ENCODE measurements at regions not wholly inside any gene's neighbourhood (a gene's known extent, or its start where the extent isn't known, plus 50 kb on each side); places are given as distances from the start of the nearest gene placed in this dataset.

- no peak for DNase-seq (ENCODE audit: low read depth in 1 of 2, low spot score in 2 of 2)
- H3K27ac ChIP-seq = no peak overlapping the region
- no peaks in the 10 kb centered on the region for H3K27me3 ChIP-seq (replicated peaks)
Measured at GRCh38 chr5:67248703-67249589, 52.3 kb upstream of the CD180 start.

DNA sequence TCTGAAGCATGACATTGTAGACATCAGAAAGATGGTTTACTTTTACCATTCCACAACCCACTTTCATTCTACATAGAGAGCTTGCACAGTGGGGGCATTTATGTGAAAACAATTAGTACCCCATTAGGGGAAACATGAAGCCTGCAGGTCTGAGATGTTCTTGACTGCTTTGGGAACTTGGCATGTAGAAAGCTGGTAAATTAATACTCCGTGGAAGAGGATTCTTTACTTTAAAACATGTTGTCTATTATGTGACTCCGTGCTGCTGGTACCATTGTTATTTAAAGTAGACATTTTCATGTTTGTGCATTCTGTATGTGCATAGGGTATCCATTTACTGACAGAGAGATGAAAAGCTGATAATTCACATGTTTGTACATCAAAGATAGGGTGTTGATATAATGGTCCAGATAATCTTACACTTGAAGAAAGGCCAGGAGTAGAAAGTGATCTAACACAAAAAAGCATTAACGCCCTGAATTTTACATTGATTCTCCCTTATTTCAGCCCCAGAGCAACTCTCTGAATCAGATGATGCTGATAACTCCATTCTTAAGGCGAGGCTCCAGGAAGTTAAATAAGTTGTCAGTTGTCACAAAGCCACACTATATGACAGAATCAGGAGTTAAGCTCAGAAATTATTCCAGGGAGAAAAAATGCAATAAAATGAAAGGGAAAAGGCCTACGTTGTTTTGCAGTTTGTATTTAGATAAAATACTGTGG is 50.1 kb upstream of the CD180 start:
- H3K27me3 ChIP-seq (replicated peaks) = no peaks in the 10 kb centered on the region
- H3K27ac ChIP-seq = no peak overlapping the region
- H3K36me3 ChIP-seq = no peaks in the 10 kb centered on the region
- no peaks in the 10 kb centered on the region for H3K4me1 ChIP-seq (replicated peaks)
- no peaks in the 10 kb centered on the region for H3K9me3 ChIP-seq (replicated peaks)
- no peak overlapping the region for H3K4me3 ChIP-seq
- no peak for DNase-seq (ENCODE audit: low read depth in 1 of 2, low spot score in 2 of 2)

More at GRCh38 chr5:67248703-67249589, 52.3 kb upstream of the CD180 start:
- no peak overlapping the region for H3K4me3 ChIP-seq
- H3K36me3 ChIP-seq = no peaks in the 10 kb centered on the region
- no peaks in the 10 kb centered on the region for H3K9me3 ChIP-seq (replicated peaks)
- H3K4me1 ChIP-seq (replicated peaks) = no peaks in the 10 kb centered on the region

All from SJSA1 (cell line).